LNCaP clone FGC (cell line): ENCODE measurements at regions not wholly inside any gene's neighbourhood (a gene's known extent, or its start where the extent isn't known, plus 50 kb on each side); places are given as distances from the start of the nearest gene placed in this dataset.

ENCODE experiments used
- DNase-seq: peaks from one replicate; pipeline ENCODE4 v3.0.0-alpha.2; 2011; ENCODE audit warnings: low read depth
- H3K4me3 ChIP-seq: 2 replicates; pipeline ENCODE4 v1.5.1; 2011; ENCODE audit warnings: mild to moderate bottlenecking, low read depth, low read length, control low read depth
- CTCF ChIP-seq: IDR thresholded peaks from 2 replicates; pipeline ENCODE4 v1.5.1; 2012; ENCODE audit warnings: mild to moderate bottlenecking; ENCODE audit not compliant: control insufficient read depth, insufficient read depth; ENCODE audit errors: extremely low read depth

GRCh38 chr3:164186095-164186494, 892.2 kb downstream of the SI start:
- H3K4me3 ChIP-seq, result no peak overlapping the region
- TF ChIP-seq CTCF, result no peak
- no peak for DNase-seq

GRCh38 chr3:164179110-164179774, 899.1 kb downstream of the SI start:
- no peak for DNase-seq
- no peak overlapping the region for H3K4me3 ChIP-seq
- no peak for TF ChIP-seq CTCF

GRCh38 chr3:164174059-164174458, 904.2 kb downstream of the SI start:
- DNase-seq, result no peak
- TF ChIP-seq CTCF, result no peak
- no peak overlapping the region for H3K4me3 ChIP-seq

- no peak for DNase-seq
- TF ChIP-seq CTCF, result no peak
- no peak overlapping the region for H3K4me3 ChIP-seq
These were observed 922.9 kb downstream of the SI start for GRCh38 chr3:164155400-164155799.

- no peak for TF ChIP-seq CTCF
- H3K4me3 ChIP-seq, result no peak overlapping the region
- DNase-seq, result no peak
These were observed 933.5 kb downstream of the SI start for GRCh38 chr3:164144824-164145223.

GRCh38 chr3:164132878-164133277, 945.4 kb downstream of the SI start:
- DNase-seq, result no peak
- no peak for TF ChIP-seq CTCF
- no peak overlapping the region for H3K4me3 ChIP-seq

- TF ChIP-seq CTCF, result no peak
- H3K4me3 ChIP-seq, result no peak overlapping the region
- DNase-seq, result no peak
These were observed 964.6 kb downstream of the SI start for GRCh38 chr3:164113371-164114332.
